ENCODE measurements at regions not wholly inside any gene's neighbourhood (a gene's known extent, or its start where the extent isn't known, plus 50 kb on each side); places are given as distances from the start of the nearest gene placed in this dataset.
A peak's percentile ranks its signal among the peaks of the same experiment; 100 is the strongest.

DNA sequence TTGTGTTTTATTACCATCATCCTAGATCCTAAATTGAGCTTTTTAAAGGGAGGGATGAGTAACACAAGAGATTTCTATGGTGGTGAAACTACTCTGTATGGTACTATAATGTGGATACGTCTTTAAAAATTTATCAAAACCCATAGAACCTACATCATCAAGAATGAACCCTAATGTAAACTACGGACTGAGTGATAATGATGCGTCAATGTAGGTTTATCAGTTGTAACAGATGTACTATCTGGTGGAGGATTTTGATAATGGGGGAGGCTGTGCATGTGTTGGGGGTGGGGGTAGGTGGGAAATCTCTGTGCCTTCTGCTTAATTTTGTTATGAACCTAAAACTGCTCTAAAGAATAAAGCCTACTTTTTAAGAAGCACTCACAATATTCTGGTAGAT is 724.1 kb upstream of the SOX9 start:
- TF ChIP-seq, protein P1, sequence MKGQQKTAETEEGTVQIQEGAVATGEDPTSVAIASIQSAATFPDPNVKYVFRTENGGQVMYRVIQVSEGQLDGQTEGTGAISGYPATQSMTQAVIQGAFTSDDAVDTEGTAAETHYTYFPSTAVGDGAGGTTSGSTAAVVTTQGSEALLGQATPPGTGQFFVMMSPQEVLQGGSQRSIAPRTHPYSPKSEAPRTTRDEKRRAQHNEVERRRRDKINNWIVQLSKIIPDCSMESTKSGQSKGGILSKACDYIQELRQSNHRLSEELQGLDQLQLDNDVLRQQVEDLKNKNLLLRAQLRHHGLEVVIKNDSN (IDR thresholded peaks at IDR 0.05), result no peak
- TF ChIP-seq TAF1 (IDR thresholded peaks at IDR 0.05; ENCODE audit: low read depth) (no peak), EGR1 (IDR thresholded peaks at IDR 0.05) (no peak), YY1 (IDR thresholded peaks at IDR 0.05; ENCODE audit: low read depth) (no peak), ZBTB7A (IDR thresholded peaks at IDR 0.05; ENCODE audit: low read depth) (no peak), CREB1 (IDR thresholded peaks at IDR 0.05; ENCODE audit: low read depth) (no peak), EP300 (IDR thresholded peaks at IDR 0.05; ENCODE audit: borderline replicate concordance) (no peak), CEBPB (IDR thresholded peaks at IDR 0.05) (no peak), FOXM1 (IDR thresholded peaks at IDR 0.05; ENCODE audit: borderline replicate concordance, low read depth) (no peak)
- TF ChIP-seq, protein P2, sequence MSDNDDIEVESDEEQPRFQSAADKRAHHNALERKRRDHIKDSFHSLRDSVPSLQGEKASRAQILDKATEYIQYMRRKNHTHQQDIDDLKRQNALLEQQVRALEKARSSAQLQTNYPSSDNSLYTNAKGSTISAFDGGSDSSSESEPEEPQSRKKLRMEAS (IDR thresholded peaks at IDR 0.05), result no peak
- TF ChIP-seq, protein P3, sequence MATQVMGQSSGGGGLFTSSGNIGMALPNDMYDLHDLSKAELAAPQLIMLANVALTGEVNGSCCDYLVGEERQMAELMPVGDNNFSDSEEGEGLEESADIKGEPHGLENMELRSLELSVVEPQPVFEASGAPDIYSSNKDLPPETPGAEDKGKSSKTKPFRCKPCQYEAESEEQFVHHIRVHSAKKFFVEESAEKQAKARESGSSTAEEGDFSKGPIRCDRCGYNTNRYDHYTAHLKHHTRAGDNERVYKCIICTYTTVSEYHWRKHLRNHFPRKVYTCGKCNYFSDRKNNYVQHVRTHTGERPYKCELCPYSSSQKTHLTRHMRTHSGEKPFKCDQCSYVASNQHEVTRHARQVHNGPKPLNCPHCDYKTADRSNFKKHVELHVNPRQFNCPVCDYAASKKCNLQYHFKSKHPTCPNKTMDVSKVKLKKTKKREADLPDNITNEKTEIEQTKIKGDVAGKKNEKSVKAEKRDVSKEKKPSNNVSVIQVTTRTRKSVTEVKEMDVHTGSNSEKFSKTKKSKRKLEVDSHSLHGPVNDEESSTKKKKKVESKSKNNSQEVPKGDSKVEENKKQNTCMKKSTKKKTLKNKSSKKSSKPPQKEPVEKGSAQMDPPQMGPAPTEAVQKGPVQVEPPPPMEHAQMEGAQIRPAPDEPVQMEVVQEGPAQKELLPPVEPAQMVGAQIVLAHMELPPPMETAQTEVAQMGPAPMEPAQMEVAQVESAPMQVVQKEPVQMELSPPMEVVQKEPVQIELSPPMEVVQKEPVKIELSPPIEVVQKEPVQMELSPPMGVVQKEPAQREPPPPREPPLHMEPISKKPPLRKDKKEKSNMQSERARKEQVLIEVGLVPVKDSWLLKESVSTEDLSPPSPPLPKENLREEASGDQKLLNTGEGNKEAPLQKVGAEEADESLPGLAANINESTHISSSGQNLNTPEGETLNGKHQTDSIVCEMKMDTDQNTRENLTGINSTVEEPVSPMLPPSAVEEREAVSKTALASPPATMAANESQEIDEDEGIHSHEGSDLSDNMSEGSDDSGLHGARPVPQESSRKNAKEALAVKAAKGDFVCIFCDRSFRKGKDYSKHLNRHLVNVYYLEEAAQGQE (IDR thresholded peaks at IDR 0.05; ENCODE audit: low read depth), result no peak

DNA sequence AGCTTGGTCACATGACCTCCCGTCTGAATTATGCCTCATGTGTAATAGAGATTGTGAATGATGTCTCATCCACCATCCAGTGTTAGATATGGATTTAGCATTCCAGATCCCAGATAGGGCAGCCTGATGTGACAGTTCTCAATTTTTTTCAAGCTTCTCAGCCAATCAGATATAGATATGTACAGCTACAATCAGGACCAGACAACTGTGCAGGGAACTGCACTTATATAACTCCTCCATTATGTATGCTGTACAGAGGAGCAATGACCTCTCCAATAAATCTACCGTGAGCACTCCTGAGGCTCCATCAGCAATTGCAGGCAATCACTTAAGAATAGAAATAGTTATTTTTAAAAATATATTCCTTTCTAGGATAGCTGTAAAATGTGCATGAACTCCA is 722.8 kb upstream of the SOX9 start:
- TF ChIP-seq TAF1 (IDR thresholded peaks at IDR 0.05; ENCODE audit: low read depth), result no peak
- TF ChIP-seq, protein P1 (IDR thresholded peaks at IDR 0.05), result peak; percentile 37; the same call in 1 of the 2 replicates

DNA sequence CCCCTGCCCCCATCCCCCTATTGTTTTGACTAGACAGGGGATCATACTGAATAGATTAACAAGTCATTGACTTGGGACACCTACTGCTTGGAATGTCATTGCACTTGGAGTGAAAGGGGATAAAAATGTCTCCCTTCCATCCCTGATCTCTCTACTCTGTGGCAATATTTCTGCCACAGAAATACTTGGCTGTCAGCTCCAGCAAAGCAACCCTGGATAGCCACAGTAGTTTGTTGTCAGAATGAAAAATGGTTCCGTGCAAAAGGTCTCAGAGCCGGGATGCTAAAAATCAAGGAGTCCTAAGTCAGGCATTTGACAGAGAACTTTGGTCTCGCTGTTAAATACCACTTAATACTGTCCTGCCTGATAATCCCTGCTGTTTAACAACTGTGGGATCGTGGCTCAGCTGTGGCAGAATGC is 722.0 kb upstream of the SOX9 start:
- TF ChIP-seq YY1 (IDR thresholded peaks at IDR 0.05; ENCODE audit: low read depth) (no peak), EP300 (IDR thresholded peaks at IDR 0.05; ENCODE audit: borderline replicate concordance) (no peak), RAD21 (IDR thresholded peaks at IDR 0.05; ENCODE audit: low read depth) (no peak), ZBTB7A (IDR thresholded peaks at IDR 0.05; ENCODE audit: low read depth) (no peak), TCF12 (IDR thresholded peaks at IDR 0.05; ENCODE audit: low read depth) (no peak), CEBPB (IDR thresholded peaks at IDR 0.05) (no peak), TAF1 (IDR thresholded peaks at IDR 0.05; ENCODE audit: low read depth) (no peak), EGR1 (IDR thresholded peaks at IDR 0.05) (no peak), NFIC (IDR thresholded peaks at IDR 0.05) (no peak), TEAD4 (IDR thresholded peaks at IDR 0.05) (no peak), FOXM1 (IDR thresholded peaks at IDR 0.05; ENCODE audit: borderline replicate concordance, low read depth) (no peak), CREB1 (IDR thresholded peaks at IDR 0.05; ENCODE audit: low read depth) (no peak)
- TF ChIP-seq, protein P2 (IDR thresholded peaks at IDR 0.05), result no peak
- TF ChIP-seq, protein P1 (IDR thresholded peaks at IDR 0.05), result no peak
- TF ChIP-seq, protein P3 (IDR thresholded peaks at IDR 0.05; ENCODE audit: low read depth), result no peak

DNA sequence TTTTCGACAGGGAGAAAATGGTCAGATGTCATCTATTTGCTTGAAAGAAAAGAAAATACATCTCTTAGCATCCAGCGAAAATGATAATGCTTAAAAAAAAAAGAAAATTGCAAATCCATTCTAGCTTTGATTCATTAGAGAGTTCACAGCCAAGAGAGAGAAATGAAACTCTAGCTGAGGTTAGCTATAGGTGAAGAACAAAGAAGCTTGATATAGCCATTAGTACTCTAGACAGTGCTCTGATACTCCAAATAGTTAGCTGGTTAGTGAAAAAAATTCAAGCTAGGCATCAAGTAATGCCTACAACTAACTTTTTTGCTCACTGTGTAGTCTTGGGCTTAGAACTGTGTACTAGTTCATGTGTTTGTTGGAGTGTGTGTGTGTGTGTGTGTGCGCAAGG is 721.6 kb upstream of the SOX9 start:
- TF ChIP-seq RAD21 (IDR thresholded peaks at IDR 0.05; ENCODE audit: low read depth) (no peak), FOXM1 (IDR thresholded peaks at IDR 0.05; ENCODE audit: borderline replicate concordance, low read depth) (no peak), CREB1 (IDR thresholded peaks at IDR 0.05; ENCODE audit: low read depth) (no peak), CEBPB (IDR thresholded peaks at IDR 0.05) (no peak), ZBTB7A (IDR thresholded peaks at IDR 0.05; ENCODE audit: low read depth) (no peak), EGR1 (IDR thresholded peaks at IDR 0.05) (no peak), TCF12 (IDR thresholded peaks at IDR 0.05; ENCODE audit: low read depth) (no peak), EP300 (IDR thresholded peaks at IDR 0.05; ENCODE audit: borderline replicate concordance) (no peak), TAF1 (IDR thresholded peaks at IDR 0.05; ENCODE audit: low read depth) (no peak), YY1 (IDR thresholded peaks at IDR 0.05; ENCODE audit: low read depth) (no peak), NFIC (IDR thresholded peaks at IDR 0.05) (no peak), TEAD4 (IDR thresholded peaks at IDR 0.05) (no peak)
- TF ChIP-seq, protein P1 (IDR thresholded peaks at IDR 0.05), result no peak
- TF ChIP-seq, protein P2 (IDR thresholded peaks at IDR 0.05), result no peak
- TF ChIP-seq, protein P3 (IDR thresholded peaks at IDR 0.05; ENCODE audit: low read depth), result no peak
